OCI-LY1 (cell line): ENCODE measurements at regions not wholly inside any gene's neighbourhood (a gene's known extent, or its start where the extent isn't known, plus 50 kb on each side); places are given as distances from the start of the nearest gene placed in this dataset.

ENCODE experiments used
- H2AFZ ChIP-seq: fragments of 200-600 bp; sonication (generic), shearing (Covaris generic); 2 replicates; pipeline ENCODE4 v1.6.0; 2014; ENCODE audit warnings: antibody characterized with exemption, mild to moderate bottlenecking, low read length
- H3F3A ChIP-seq: fragments of 200-600 bp; sonication (generic), shearing (Covaris generic); 2 replicates; pipeline ENCODE4 v1.6.0; 2014; ENCODE audit warnings: mild to moderate bottlenecking, antibody characterized with exemption, low read length, moderate library complexity; ENCODE audit not compliant: insufficient read depth
- H3K27ac ChIP-seq: fragments of 200-600 bp; sonication (generic); 2 replicates; pipeline ENCODE4 v1.5.1; 2014; ENCODE audit warnings: low read length, mixed run types, mild to moderate bottlenecking, low read depth; ENCODE audit not compliant: poor library complexity, severe bottlenecking
- H3K27me3 ChIP-seq: fragments of 200-600 bp; sonication (generic); 2 replicates; pipeline ENCODE4 v1.6.0; 2014; ENCODE audit warnings: antibody characterized with exemption, mild to moderate bottlenecking, low read length, moderate library complexity; ENCODE audit not compliant: insufficient read depth
- H3K36me3 ChIP-seq: fragments of 200-600 bp; sonication (generic); 2 replicates; pipeline ENCODE4 v1.6.1; 2014; ENCODE audit warnings: mild to moderate bottlenecking, antibody characterized with exemption, low read length, moderate library complexity, mixed read lengths; ENCODE audit not compliant: insufficient read depth
- H3K4me1 ChIP-seq: fragments of 200-600 bp; sonication (generic); 2 replicates; pipeline ENCODE4 v1.5.1; 2014; ENCODE audit warnings: mild to moderate bottlenecking, low read length, moderate library complexity; ENCODE audit not compliant: insufficient read depth, severe bottlenecking
- H3K4me2 ChIP-seq: fragments of 200-600 bp; sonication (generic), shearing (Covaris generic); 2 replicates; pipeline ENCODE4 v1.6.1; 2014; ENCODE audit warnings: low read length
- H3K4me3 ChIP-seq: fragments of 200-600 bp; sonication (generic); 2 replicates; pipeline ENCODE4 v1.5.1; 2014; ENCODE audit warnings: low read length, low read depth, mild to moderate bottlenecking, mixed read lengths; ENCODE audit not compliant: poor library complexity, severe bottlenecking
- H3K79me2 ChIP-seq: fragments of 200-600 bp; shearing (Covaris generic); 2 replicates; pipeline ENCODE4 v1.6.1; 2016; ENCODE audit warnings: mixed run types, low read length, mixed read lengths; ENCODE audit not compliant: insufficient read depth
- H3K9ac ChIP-seq: fragments of 200-600 bp; sonication (generic), shearing (Covaris generic); 2 replicates; pipeline ENCODE4 v1.6.1; 2014; ENCODE audit warnings: mild to moderate bottlenecking, low read length, mixed read lengths
- H3K9me2 ChIP-seq: fragments of 200-600 bp; sonication (generic), shearing (Covaris generic); 2 replicates; pipeline ENCODE4 v1.6.1; 2014; ENCODE audit warnings: low read depth, mild to moderate bottlenecking, low read length, mixed read lengths
- H3K9me3 ChIP-seq: fragments of 200-600 bp; shearing (Covaris generic); 2 replicates; pipeline ENCODE4 v1.6.1; 2014; ENCODE audit warnings: low read length, mixed read lengths
- H4K20me1 ChIP-seq: fragments of 200-600 bp; sonication (generic), shearing (Covaris generic); 2 replicates; pipeline ENCODE4 v1.6.0; 2016; ENCODE audit warnings: mild to moderate bottlenecking, low read length; ENCODE audit not compliant: insufficient read depth
- CTCF ChIP-seq: fragments of 200-600 bp; sonication (generic), shearing (Covaris generic); IDR thresholded peaks from 2 replicates; pipeline ENCODE4 v1.5.1; 2017; ENCODE audit warnings: mild to moderate bottlenecking, antibody characterized with exemption, low read length, moderate library complexity, mixed read lengths
- EZH2 ChIP-seq: fragments of 200-600 bp; sonication (generic), shearing (Covaris generic); IDR thresholded peaks from 2 replicates; pipeline ENCODE4 v1.8.0; 2017; ENCODE audit warnings: borderline replicate concordance, mixed run types, mild to moderate bottlenecking, antibody characterized with exemption, low read length, moderate library complexity, mixed read lengths

- H3F3A ChIP-seq = no peaks in the 10 kb centered on the region
- no peaks in the 10 kb centered on the region for H3K4me1 ChIP-seq
- no peaks in the 10 kb centered on the region for H4K20me1 ChIP-seq
- H3K9ac ChIP-seq = no peak overlapping the region
- no peaks in the 10 kb centered on the region for H3K27me3 ChIP-seq
- TF ChIP-seq CTCF (no peak), EZH2 (no peak)
- no peak overlapping the region for H3K27ac ChIP-seq
- no peaks in the 10 kb centered on the region for H3K9me2 ChIP-seq
- no peak overlapping the region for H3K4me2 ChIP-seq
- no peak overlapping the region for H3K4me3 ChIP-seq
- no peak overlapping the region for H2AFZ ChIP-seq
- H3K36me3 ChIP-seq = no peaks in the 10 kb centered on the region
- no peaks in the 10 kb centered on the region for H3K9me3 ChIP-seq
- H3K79me2 ChIP-seq = no peaks in the 10 kb centered on the region
Observed at GRCh38 chr4:77443941-77444340, 161.7 kb upstream of the CXCL13 start.

GRCh38 chr4:77445823-77446222, 159.8 kb upstream of the CXCL13 start:
- no peaks in the 10 kb centered on the region for H3K36me3 ChIP-seq
- no peaks in the 10 kb centered on the region for H3K9me3 ChIP-seq
- no peaks in the 10 kb centered on the region for H3K79me2 ChIP-seq
- no peak overlapping the region for H3K27ac ChIP-seq
- H3K9me2 ChIP-seq = no peaks in the 10 kb centered on the region
- H3K27me3 ChIP-seq = no peaks in the 10 kb centered on the region
- H2AFZ ChIP-seq = no peak overlapping the region
- no peaks in the 10 kb centered on the region for H3F3A ChIP-seq
- no peak overlapping the region for H3K4me2 ChIP-seq
- TF ChIP-seq EZH2 = no peak
- no peak for TF ChIP-seq CTCF
- H3K4me1 ChIP-seq = no peaks in the 10 kb centered on the region
- H3K4me3 ChIP-seq = no peak overlapping the region
- H4K20me1 ChIP-seq = no peaks in the 10 kb centered on the region
- no peak overlapping the region for H3K9ac ChIP-seq

- H3K36me3 ChIP-seq = no peaks in the 10 kb centered on the region
- H3K4me2 ChIP-seq = no peak overlapping the region
- H3K4me1 ChIP-seq = no peaks in the 10 kb centered on the region
- H3K9me3 ChIP-seq = no peaks in the 10 kb centered on the region
- no peaks in the 10 kb centered on the region for H3K79me2 ChIP-seq
- no peak overlapping the region for H3K9ac ChIP-seq
- no peaks in the 10 kb centered on the region for H4K20me1 ChIP-seq
- no peak overlapping the region for H3K4me3 ChIP-seq
- no peaks in the 10 kb centered on the region for H3K9me2 ChIP-seq
- H2AFZ ChIP-seq = no peak overlapping the region
- H3K27me3 ChIP-seq = no peaks in the 10 kb centered on the region
- no peak overlapping the region for H3K27ac ChIP-seq
- no peaks in the 10 kb centered on the region for H3F3A ChIP-seq
- TF ChIP-seq CTCF (no peak), EZH2 (no peak)
Observed at GRCh38 chr4:77446601-77447000, 159.0 kb upstream of the CXCL13 start.
